ENCODE measurements at regions not wholly inside any gene's neighbourhood (a gene's known extent, or its start where the extent isn't known, plus 50 kb on each side); places are given as distances from the start of the nearest gene placed in this dataset.

DNA sequence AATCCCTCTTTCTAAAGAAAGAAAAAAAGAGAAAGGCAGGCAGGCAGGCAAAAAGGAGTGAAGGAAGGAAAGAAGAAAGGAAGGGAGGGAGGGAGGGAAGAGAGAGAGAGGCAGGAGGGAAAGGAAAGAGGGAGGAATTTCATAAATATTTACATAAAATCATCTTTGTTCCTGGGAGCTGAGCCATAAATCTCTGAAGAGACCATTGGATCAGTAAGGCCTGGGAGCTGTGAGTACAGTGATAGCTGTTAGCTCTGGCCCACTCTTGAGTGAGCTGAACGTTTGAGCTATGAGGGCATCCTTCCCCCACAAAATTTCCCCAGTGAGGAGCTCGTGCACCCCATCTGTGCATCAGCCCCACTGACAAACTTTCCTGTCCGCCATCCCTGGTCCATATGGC is 224.0 kb downstream of the SOD2 start:
- Histone ChIP-seq H3K27ac (ENCODE audit: low read depth in 1 of 2, low read length in 2 of 2) (no peak overlapping the region), H3K36me3 (replicated peaks in 1 of 2; ENCODE audit: control insufficient read depth in 1 of 2, insufficient read depth in 2 of 2, low read length in 2 of 2) (no peaks in the 10 kb centered on the region), H4K20me1 (ENCODE audit: insufficient read depth, low read length) (no peaks in the 10 kb centered on the region), H3K4me3 (replicated peaks in 1 of 3; ENCODE audit: low read depth in 2 of 3, low read length in 3 of 3) (no peak overlapping the region), H3K4me1 (ENCODE audit: control insufficient read depth in 1 of 2, insufficient read depth in 2 of 2, low read length in 2 of 2) (peaks cover 0 to 3% of the 10 kb centered on the region in 2 donors), H2AFZ (ENCODE audit: insufficient read depth, low read depth, low read length, poor library complexity, severe bottlenecking) (no peak overlapping the region), H3K4me2 (replicated peaks; ENCODE audit: extremely low read depth, low read length, poor library complexity, severe bottlenecking) (no peak overlapping the region), H3K9me3 (replicated peaks in 1 of 2; ENCODE audit: control insufficient read depth in 1 of 2, insufficient read depth in 1 of 2, low read length in 2 of 2) (peaks cover 0 to 8% of the 10 kb centered on the region in 2 donors), H3K79me2 (ENCODE audit: insufficient read depth, low read length) (no peaks in the 10 kb centered on the region), H3K27me3 (ENCODE audit: control insufficient read depth in 2 of 2, insufficient read depth in 2 of 2, low read length in 2 of 2) (no peaks in the 10 kb centered on the region), H3K9ac (ENCODE audit: insufficient read depth, low read length, poor library complexity, severe bottlenecking) (no peak overlapping the region)
- Mint-ChIP-seq H3K9me3 (peaks cover 0 to 24% (median 14%) of the 10 kb centered on the region in 7 donors), H3K4me1 (peaks cover 14% of the 10 kb centered on the region), H3K27ac (no peak overlapping the region), H3K36me3 (no peaks in the 10 kb centered on the region), H3K27me3 (ENCODE audit: low read depth in 3 of 3) (peaks cover 0 to 2% (median 2%) of the 10 kb centered on the region in 3 donors), H3K4me3 (no peak overlapping the region)
- TF ChIP-seq, protein P1, sequence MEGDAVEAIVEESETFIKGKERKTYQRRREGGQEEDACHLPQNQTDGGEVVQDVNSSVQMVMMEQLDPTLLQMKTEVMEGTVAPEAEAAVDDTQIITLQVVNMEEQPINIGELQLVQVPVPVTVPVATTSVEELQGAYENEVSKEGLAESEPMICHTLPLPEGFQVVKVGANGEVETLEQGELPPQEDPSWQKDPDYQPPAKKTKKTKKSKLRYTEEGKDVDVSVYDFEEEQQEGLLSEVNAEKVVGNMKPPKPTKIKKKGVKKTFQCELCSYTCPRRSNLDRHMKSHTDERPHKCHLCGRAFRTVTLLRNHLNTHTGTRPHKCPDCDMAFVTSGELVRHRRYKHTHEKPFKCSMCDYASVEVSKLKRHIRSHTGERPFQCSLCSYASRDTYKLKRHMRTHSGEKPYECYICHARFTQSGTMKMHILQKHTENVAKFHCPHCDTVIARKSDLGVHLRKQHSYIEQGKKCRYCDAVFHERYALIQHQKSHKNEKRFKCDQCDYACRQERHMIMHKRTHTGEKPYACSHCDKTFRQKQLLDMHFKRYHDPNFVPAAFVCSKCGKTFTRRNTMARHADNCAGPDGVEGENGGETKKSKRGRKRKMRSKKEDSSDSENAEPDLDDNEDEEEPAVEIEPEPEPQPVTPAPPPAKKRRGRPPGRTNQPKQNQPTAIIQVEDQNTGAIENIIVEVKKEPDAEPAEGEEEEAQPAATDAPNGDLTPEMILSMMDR (IDR thresholded peaks at IDR 0.05), result no peak
- WGBS (ENCODE audit: insufficient coverage), result 80% methylated on average over 3 of the region's 3 CpGs
- no peak for DNase-seq
- intact Hi-C loops (cut with micrococcal nuclease), result no loop called here

DNA sequence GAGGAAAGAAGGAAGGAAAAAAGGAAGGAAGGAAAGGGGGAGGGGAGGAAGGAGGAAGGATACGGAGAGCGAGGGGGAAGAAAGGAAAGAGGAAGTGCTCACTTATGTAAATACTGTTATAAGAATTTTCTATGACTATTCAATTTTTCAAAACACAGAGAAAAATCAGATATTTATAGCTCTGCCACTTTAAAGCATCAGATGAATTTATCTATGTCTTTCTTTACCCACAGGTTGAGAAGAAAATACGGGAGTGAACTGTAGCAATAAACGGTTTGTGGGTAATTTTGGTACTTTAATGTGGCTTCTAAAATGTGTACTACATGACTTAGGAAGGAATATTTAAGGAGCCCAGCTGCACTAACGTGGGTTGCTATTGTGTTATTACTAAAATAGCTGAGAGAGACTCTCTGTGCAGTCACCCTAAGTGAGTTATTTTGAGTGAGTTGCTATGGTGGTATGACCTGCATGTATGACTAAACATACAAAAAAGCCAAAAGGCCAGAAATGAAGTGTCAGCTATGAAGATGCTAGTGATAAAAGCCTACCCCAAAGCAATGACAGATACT is 225.5 kb downstream of the SOD2 start:
- peaks cover 0 to 2% (median 0%) of the 10 kb centered on the region in 3 donors for H3K27me3 Mint-ChIP-seq (ENCODE audit: low read depth in 3 of 3)
- H3K4me1 ChIP-seq (ENCODE audit: control insufficient read depth in 1 of 2, insufficient read depth in 2 of 2, low read length in 2 of 2), result peaks cover 0 to 3% of the 10 kb centered on the region in 2 donors
- no peak overlapping the region for H3K27ac Mint-ChIP-seq
- peaks cover 0 to 8% of the 10 kb centered on the region in 2 donors for H3K9me3 ChIP-seq (replicated peaks in 1 of 2; ENCODE audit: control insufficient read depth in 1 of 2, insufficient read depth in 1 of 2, low read length in 2 of 2)
- TF ChIP-seq, protein P1 (IDR thresholded peaks at IDR 0.05), result no peak
- no peak overlapping the region for H3K4me3 Mint-ChIP-seq
- H3K4me1 Mint-ChIP-seq, result peaks cover 23% of the 10 kb centered on the region
- no peak overlapping the region for H2AFZ ChIP-seq (ENCODE audit: insufficient read depth, low read depth, low read length, poor library complexity, severe bottlenecking)
- intact Hi-C loops (cut with micrococcal nuclease), result no loop called here
- WGBS (ENCODE audit: insufficient coverage), result 29% methylated on average over 1 of the region's 5 CpGs
- no peaks in the 10 kb centered on the region for H3K36me3 ChIP-seq (replicated peaks in 1 of 2; ENCODE audit: control insufficient read depth in 1 of 2, insufficient read depth in 2 of 2, low read length in 2 of 2)
- no peak overlapping the region for H3K4me3 ChIP-seq (replicated peaks in 1 of 3; ENCODE audit: low read depth in 2 of 3, low read length in 3 of 3)
- H3K4me2 ChIP-seq (replicated peaks; ENCODE audit: extremely low read depth, low read length, poor library complexity, severe bottlenecking), result no peak overlapping the region
- no peaks in the 10 kb centered on the region for H4K20me1 ChIP-seq (ENCODE audit: insufficient read depth, low read length)
- H3K79me2 ChIP-seq (ENCODE audit: insufficient read depth, low read length), result no peaks in the 10 kb centered on the region
- no peak overlapping the region for H3K27ac ChIP-seq (ENCODE audit: low read depth in 1 of 2, low read length in 2 of 2)
- no peaks in the 10 kb centered on the region for H3K27me3 ChIP-seq (ENCODE audit: control insufficient read depth in 2 of 2, insufficient read depth in 2 of 2, low read length in 2 of 2)
- H3K9ac ChIP-seq (ENCODE audit: insufficient read depth, low read length, poor library complexity, severe bottlenecking), result no peak overlapping the region
- no peaks in the 10 kb centered on the region for H3K36me3 Mint-ChIP-seq
- DNase-seq, result no peak
- peaks cover 0 to 21% (median 13%) of the 10 kb centered on the region in 7 donors for H3K9me3 Mint-ChIP-seq

Data from CD14-positive monocyte (primary cell).